GM23338 (cell line): ENCODE measurements at regions not wholly inside any gene's neighbourhood (a gene's known extent, or its start where the extent isn't known, plus 50 kb on each side); places are given as distances from the start of the nearest gene placed in this dataset.
A peak's percentile ranks its signal among the peaks of the same experiment; 100 is the strongest.

Experiments
- ATAC-seq: fragments of 200-7000 bp; cut with Tn5 transposase; 3 replicates; pipeline ENCODE4 v1.9.1; 2020
- DNase-seq: peaks from one replicate; pipeline ENCODE4 v3.0.0-alpha.2; 2015; ENCODE audit warnings: low spot score
- H2AFZ ChIP-seq: fragments of 200-600 bp; sonication (generic); 2 replicates; pipeline ENCODE4 v1.8.0; 2016; ENCODE audit warnings: antibody characterized with exemption, mild to moderate bottlenecking, moderate library complexity
- H3F3A ChIP-seq: fragments of 200-600 bp; sonication (generic); replicated peaks from 2 replicates; pipeline ENCODE4 v1.8.0; 2017; ENCODE audit warnings: antibody characterized with exemption, mixed run types, low read depth
- H3K27ac ChIP-seq: fragments of 200-600 bp; sonication (generic); 2 replicates; pipeline ENCODE4 v1.6.1; 2016; ENCODE audit warnings: low read depth
- H3K27me3 ChIP-seq: fragments of 200-600 bp; sonication (generic); 2 replicates; pipeline ENCODE4 v1.8.0; 2016; ENCODE audit warnings: mild to moderate bottlenecking, mixed run types, moderate library complexity; ENCODE audit not compliant: insufficient read depth
- H3K36me3 ChIP-seq: fragments of 200-600 bp; sonication (generic); 2 replicates; pipeline ENCODE4 v1.8.0; 2016; ENCODE audit warnings: mild to moderate bottlenecking; ENCODE audit not compliant: insufficient read depth
- H3K4me1 ChIP-seq: fragments of 200-600 bp; sonication (generic); 2 replicates; pipeline ENCODE4 v1.8.0; 2016; ENCODE audit warnings: mild to moderate bottlenecking, moderate library complexity; ENCODE audit not compliant: insufficient read depth
- H3K4me2 ChIP-seq: fragments of 200-600 bp; sonication (generic); 2 replicates; pipeline ENCODE4 v1.7.1; 2017; ENCODE audit warnings: mixed run types
- H3K4me3 ChIP-seq: fragments of 200-600 bp; sonication (generic); 2 replicates; pipeline ENCODE4 v1.6.1; 2016; ENCODE audit warnings: mixed run types
- H3K79me2 ChIP-seq: fragments of 200-600 bp; sonication (generic); replicated peaks from 2 replicates; pipeline ENCODE4 v1.8.0; 2017; ENCODE audit warnings: mild to moderate bottlenecking; ENCODE audit not compliant: insufficient read depth
- H3K9me2 ChIP-seq: fragments of 200-600 bp; sonication (generic); 2 replicates; pipeline ENCODE4 v1.8.0; 2017; ENCODE audit not compliant: insufficient read depth
- H4K20me1 ChIP-seq: fragments of 200-600 bp; sonication (generic); replicated peaks from 2 replicates; pipeline ENCODE4 v1.8.0; 2017; ENCODE audit warnings: mild to moderate bottlenecking; ENCODE audit not compliant: insufficient read depth
- H3K27ac Mint-ChIP-seq: 2 replicates; pipeline ENCODE4 v1.8.0; 2020; ENCODE audit warnings: inconsistent platforms, mild to moderate bottlenecking, moderate library complexity, mixed read lengths
- H3K27me3 Mint-ChIP-seq: 3 replicates; pipeline ENCODE4 v1.8.0; 2022; ENCODE audit warnings: low read depth, mild to moderate bottlenecking, moderate library complexity, mixed read lengths, inconsistent platforms; ENCODE audit not compliant: insufficient read depth, poor library complexity
- H3K36me3 Mint-ChIP-seq: 3 replicates; pipeline ENCODE4 v1.8.0; 2021; ENCODE audit warnings: low read depth, mild to moderate bottlenecking, inconsistent platforms, moderate library complexity, mixed read lengths
- H3K4me1 Mint-ChIP-seq: 3 replicates; pipeline ENCODE4 v1.8.0; 2020; ENCODE audit warnings: mild to moderate bottlenecking, inconsistent platforms, mixed read lengths
- H3K4me3 Mint-ChIP-seq: 3 replicates; pipeline ENCODE4 v1.8.0; 2021; ENCODE audit warnings: moderate library complexity, mild to moderate bottlenecking, inconsistent platforms, mixed read lengths
- H3K9me3 Mint-ChIP-seq: 3 replicates; pipeline ENCODE4 v1.8.0; 2020; ENCODE audit warnings: moderate library complexity, mild to moderate bottlenecking, inconsistent platforms, mixed read lengths
- STAT1 ChIP-seq: IDR thresholded peaks from one replicate; pipeline ENCODE4 v1.6.1; 2016; ENCODE audit warnings: antibody characterized with exemption; ENCODE audit not compliant: unreplicated experiment
- TF ChIP-seq, protein P1 (sequence below): fragments of 250-450 bp; sonication (Bioruptor Pico); IDR thresholded peaks from 2 replicates; pipeline ENCODE4 v1.5.0; 2020; ENCODE audit warnings: mild to moderate bottlenecking, moderate library complexity
- TF ChIP-seq, protein P2 (sequence below), 2 experiments: fragments of 200-600 bp in 1 of 2; sonication (generic) in 1 of 2; conservative IDR thresholded peaks; 2 replicates each; pipeline versions ENCODE4 v1.5.1 to v1.6.1; 2016 to 2017; ENCODE audit warnings: antibody characterized with exemption in 2 of 2, low read depth in 2 of 2, mild to moderate bottlenecking in 2 of 2, moderate library complexity in 1 of 2

- Mint-ChIP-seq H3K36me3 (no peaks in the 10 kb centered on the region), H3K27me3 (no peaks in the 10 kb centered on the region), H3K9me3 (no peaks in the 10 kb centered on the region), H3K27ac (0 out of 2 replicates have a peak overlapping the region, but pooled peaks have one; percentile 8), H3K4me3 (no peak overlapping the region), H3K4me1 (peaks cover 7% of the 10 kb centered on the region; the same call in 2 of the 3 replicates)
- Histone ChIP-seq H3K27ac (no peak overlapping the region), H3K27me3 (no peaks in the 10 kb centered on the region), H3K4me3 (no peak overlapping the region), H3K36me3 (no peaks in the 10 kb centered on the region), H4K20me1 (no peaks in the 10 kb centered on the region), H3K79me2 (no peaks in the 10 kb centered on the region), H3K4me1 (peaks cover 9% of the 10 kb centered on the region; the same call in 1 of the 2 replicates), H3K9me2 (no peaks in the 10 kb centered on the region), H3K4me2 (0 out of 2 replicates have a peak overlapping the region, but pooled peaks have one; percentile 38), H3F3A (no peaks in the 10 kb centered on the region), H2AFZ (peak overlapping the region; percentile 54; the same call in 1 of the 2 replicates)
- ATAC-seq (no peak), DNase-seq (peak; percentile 5)
- TF ChIP-seq, protein P1, sequence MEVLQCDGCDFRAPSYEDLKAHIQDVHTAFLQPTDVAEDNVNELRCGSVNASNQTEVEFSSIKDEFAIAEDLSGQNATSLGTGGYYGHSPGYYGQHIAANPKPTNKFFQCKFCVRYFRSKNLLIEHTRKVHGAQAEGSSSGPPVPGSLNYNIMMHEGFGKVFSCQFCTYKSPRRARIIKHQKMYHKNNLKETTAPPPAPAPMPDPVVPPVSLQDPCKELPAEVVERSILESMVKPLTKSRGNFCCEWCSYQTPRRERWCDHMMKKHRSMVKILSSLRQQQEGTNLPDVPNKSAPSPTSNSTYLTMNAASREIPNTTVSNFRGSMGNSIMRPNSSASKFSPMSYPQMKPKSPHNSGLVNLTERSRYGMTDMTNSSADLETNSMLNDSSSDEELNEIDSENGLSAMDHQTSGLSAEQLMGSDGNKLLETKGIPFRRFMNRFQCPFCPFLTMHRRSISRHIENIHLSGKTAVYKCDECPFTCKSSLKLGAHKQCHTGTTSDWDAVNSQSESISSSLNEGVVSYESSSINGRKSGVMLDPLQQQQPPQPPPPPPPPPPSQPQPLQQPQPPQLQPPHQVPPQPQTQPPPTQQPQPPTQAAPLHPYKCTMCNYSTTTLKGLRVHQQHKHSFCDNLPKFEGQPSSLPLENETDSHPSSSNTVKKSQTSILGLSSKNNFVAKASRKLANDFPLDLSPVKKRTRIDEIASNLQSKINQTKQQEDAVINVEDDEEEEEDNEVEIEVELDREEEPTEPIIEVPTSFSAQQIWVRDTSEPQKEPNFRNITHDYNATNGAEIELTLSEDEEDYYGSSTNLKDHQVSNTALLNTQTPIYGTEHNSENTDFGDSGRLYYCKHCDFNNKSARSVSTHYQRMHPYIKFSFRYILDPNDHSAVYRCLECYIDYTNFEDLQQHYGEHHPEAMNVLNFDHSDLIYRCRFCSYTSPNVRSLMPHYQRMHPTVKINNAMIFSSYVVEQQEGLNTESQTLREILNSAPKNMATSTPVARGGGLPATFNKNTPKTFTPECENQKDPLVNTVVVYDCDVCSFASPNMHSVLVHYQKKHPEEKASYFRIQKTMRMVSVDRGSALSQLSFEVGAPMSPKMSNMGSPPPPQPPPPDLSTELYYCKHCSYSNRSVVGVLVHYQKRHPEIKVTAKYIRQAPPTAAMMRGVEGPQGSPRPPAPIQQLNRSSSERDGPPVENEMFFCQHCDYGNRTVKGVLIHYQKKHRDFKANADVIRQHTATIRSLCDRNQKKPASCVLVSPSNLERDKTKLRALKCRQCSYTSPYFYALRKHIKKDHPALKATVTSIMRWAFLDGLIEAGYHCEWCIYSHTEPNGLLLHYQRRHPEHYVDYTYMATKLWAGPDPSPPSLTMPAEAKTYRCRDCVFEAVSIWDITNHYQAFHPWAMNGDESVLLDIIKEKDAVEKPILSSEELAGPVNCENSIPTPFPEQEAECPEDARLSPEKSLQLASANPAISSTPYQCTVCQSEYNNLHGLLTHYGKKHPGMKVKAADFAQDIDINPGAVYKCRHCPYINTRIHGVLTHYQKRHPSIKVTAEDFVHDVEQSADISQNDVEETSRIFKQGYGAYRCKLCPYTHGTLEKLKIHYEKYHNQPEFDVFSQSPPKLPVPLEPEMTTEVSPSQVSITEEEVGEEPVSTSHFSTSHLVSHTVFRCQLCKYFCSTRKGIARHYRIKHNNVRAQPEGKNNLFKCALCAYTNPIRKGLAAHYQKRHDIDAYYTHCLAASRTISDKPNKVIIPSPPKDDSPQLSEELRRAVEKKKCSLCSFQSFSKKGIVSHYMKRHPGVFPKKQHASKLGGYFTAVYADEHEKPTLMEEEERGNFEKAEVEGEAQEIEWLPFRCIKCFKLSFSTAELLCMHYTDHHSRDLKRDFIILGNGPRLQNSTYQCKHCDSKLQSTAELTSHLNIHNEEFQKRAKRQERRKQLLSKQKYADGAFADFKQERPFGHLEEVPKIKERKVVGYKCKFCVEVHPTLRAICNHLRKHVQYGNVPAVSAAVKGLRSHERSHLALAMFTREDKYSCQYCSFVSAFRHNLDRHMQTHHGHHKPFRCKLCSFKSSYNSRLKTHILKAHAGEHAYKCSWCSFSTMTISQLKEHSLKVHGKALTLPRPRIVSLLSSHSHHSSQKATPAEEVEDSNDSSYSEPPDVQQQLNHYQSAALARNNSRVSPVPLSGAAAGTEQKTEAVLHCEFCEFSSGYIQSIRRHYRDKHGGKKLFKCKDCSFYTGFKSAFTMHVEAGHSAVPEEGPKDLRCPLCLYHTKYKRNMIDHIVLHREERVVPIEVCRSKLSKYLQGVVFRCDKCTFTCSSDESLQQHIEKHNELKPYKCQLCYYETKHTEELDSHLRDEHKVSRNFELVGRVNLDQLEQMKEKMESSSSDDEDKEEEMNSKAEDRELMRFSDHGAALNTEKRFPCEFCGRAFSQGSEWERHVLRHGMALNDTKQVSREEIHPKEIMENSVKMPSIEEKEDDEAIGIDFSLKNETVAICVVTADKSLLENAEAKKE = no peak
- no peak for TF ChIP-seq STAT1
- TF ChIP-seq, protein P2, sequence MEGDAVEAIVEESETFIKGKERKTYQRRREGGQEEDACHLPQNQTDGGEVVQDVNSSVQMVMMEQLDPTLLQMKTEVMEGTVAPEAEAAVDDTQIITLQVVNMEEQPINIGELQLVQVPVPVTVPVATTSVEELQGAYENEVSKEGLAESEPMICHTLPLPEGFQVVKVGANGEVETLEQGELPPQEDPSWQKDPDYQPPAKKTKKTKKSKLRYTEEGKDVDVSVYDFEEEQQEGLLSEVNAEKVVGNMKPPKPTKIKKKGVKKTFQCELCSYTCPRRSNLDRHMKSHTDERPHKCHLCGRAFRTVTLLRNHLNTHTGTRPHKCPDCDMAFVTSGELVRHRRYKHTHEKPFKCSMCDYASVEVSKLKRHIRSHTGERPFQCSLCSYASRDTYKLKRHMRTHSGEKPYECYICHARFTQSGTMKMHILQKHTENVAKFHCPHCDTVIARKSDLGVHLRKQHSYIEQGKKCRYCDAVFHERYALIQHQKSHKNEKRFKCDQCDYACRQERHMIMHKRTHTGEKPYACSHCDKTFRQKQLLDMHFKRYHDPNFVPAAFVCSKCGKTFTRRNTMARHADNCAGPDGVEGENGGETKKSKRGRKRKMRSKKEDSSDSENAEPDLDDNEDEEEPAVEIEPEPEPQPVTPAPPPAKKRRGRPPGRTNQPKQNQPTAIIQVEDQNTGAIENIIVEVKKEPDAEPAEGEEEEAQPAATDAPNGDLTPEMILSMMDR (conservative IDR thresholded peaks at IDR 0.05; ENCODE audit: low read depth in 2 of 2) = peak in 1 of 2 experiments; percentile 24; a peak in 2 of 4 replicates
Observed at GRCh38 chr1:198084241-198084908, 72.4 kb upstream of the NEK7 start.
